ENCODE measurements at regions not wholly inside any gene's neighbourhood (a gene's known extent, or its start where the extent isn't known, plus 50 kb on each side); places are given as distances from the start of the nearest gene placed in this dataset.

DNA sequence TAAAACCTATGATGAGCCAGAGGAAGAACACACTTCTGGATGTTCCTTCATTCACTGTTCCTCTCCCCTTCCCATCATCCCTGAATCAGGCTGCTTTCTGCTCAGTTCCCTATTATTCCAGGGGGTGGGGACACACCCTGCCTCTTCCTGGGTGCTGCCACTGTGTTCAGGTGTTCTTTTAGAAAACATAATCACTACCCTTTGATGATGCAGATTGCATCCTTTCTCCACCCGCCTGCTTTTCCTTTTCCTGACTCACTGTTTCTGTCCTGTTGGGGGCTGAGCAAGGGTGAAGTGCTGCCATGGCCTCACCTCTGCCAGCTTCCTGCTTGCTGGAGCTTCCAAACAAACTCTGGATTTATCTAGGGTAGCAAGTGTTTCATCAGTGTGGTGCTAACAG lies 331.9 kb upstream of the GRIA1 start:
- no peak for ATAC-seq (ENCODE audit: low FRiP score in 2 of 2)
- no peak for TF ChIP-seq EP300 (IDR thresholded peaks at IDR 0.05)
- TF ChIP-seq, protein P1, sequence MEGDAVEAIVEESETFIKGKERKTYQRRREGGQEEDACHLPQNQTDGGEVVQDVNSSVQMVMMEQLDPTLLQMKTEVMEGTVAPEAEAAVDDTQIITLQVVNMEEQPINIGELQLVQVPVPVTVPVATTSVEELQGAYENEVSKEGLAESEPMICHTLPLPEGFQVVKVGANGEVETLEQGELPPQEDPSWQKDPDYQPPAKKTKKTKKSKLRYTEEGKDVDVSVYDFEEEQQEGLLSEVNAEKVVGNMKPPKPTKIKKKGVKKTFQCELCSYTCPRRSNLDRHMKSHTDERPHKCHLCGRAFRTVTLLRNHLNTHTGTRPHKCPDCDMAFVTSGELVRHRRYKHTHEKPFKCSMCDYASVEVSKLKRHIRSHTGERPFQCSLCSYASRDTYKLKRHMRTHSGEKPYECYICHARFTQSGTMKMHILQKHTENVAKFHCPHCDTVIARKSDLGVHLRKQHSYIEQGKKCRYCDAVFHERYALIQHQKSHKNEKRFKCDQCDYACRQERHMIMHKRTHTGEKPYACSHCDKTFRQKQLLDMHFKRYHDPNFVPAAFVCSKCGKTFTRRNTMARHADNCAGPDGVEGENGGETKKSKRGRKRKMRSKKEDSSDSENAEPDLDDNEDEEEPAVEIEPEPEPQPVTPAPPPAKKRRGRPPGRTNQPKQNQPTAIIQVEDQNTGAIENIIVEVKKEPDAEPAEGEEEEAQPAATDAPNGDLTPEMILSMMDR (IDR thresholded peaks at IDR 0.05) = no peak
- no peak for TF ChIP-seq POLR2A (IDR thresholded peaks at IDR 0.05)
- no peak for TF ChIP-seq POLR2AphosphoS5 (IDR thresholded peaks at IDR 0.05)
- Histone ChIP-seq H3K27ac (no peak overlapping the region), H3K4me1 (no peaks in the 10 kb centered on the region), H3K9me3 (no peaks in the 10 kb centered on the region), H3K27me3 (no peaks in the 10 kb centered on the region), H3K4me3 (no peak overlapping the region), H3K36me3 (no peaks in the 10 kb centered on the region)
- WGBS, 2 donors = 33 to 53% methylated on average over 1 of the region's 1 CpG
- DNase-seq = no peak

DNA sequence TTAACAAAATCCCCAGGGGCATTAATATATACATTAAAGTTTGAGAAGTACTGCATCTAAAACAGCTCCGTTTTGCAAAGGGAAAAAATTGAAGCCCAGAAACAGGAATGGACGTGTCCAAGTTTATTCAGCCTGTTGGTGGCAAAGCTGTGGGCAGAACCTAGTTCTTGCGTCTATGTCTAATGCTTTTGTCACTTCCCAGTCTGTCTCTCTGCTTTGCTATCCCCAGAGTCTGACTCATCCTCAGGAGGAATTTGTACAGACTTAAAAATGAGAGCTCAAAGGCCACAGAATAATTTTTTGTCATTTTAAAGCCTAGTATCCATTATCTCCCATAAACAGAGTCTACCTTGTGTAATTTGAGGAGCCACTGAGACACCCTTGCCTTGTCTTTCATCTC lies 330.9 kb upstream of the GRIA1 start:
- 48 to 52% methylated on average over 3 of the region's 3 CpGs for WGBS, 2 donors
- no peak for ATAC-seq (ENCODE audit: low FRiP score in 2 of 2)

DNA sequence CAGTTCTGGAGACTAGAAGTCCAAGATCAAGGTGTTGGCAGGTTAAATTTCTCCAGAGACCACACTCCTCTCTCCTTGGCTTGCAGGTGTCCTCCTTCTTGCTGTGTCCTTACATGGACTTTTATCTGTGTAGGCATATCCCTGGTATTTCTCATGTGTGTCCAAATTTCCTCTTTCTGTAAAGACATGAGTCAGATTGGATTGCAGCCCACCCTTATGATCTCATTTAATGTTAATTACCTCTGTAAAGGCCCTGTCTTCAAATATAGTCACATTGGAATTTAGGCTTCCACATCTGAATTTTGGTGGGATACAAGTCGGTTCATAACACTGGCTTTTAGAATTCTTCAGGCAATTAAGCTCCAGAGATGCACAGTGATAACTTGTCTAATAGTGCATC lies 322.2 kb upstream of the GRIA1 start:
- TF ChIP-seq POLR2A (IDR thresholded peaks at IDR 0.05) (no peak), EP300 (IDR thresholded peaks at IDR 0.05) (no peak), POLR2AphosphoS5 (IDR thresholded peaks at IDR 0.05) (no peak)
- TF ChIP-seq, protein P1 (IDR thresholded peaks at IDR 0.05) = no peak
- H3K27me3 ChIP-seq = no peaks in the 10 kb centered on the region
- H3K9me3 ChIP-seq = no peaks in the 10 kb centered on the region
- no peak for DNase-seq
- ATAC-seq (ENCODE audit: low FRiP score in 2 of 2) = no peak
- no peak overlapping the region for H3K4me3 ChIP-seq
- no peak overlapping the region for H3K27ac ChIP-seq
- WGBS, 2 donors = 87 to 94% methylated on average over 1 of the region's 1 CpG
- H3K4me1 ChIP-seq = no peaks in the 10 kb centered on the region
- no peaks in the 10 kb centered on the region for H3K36me3 ChIP-seq

More for the DNA sequence above, 330.9 kb upstream of the GRIA1 start:
- Histone ChIP-seq H3K27me3 (no peaks in the 10 kb centered on the region), H3K4me3 (no peak overlapping the region), H3K36me3 (no peaks in the 10 kb centered on the region), H3K4me1 (no peaks in the 10 kb centered on the region), H3K27ac (no peak overlapping the region), H3K9me3 (no peaks in the 10 kb centered on the region)
- TF ChIP-seq EP300 (IDR thresholded peaks at IDR 0.05) (no peak), POLR2AphosphoS5 (IDR thresholded peaks at IDR 0.05) (no peak), POLR2A (IDR thresholded peaks at IDR 0.05) (no peak)
- TF ChIP-seq, protein P1 (IDR thresholded peaks at IDR 0.05) = no peak
- no peak for DNase-seq

DNA sequence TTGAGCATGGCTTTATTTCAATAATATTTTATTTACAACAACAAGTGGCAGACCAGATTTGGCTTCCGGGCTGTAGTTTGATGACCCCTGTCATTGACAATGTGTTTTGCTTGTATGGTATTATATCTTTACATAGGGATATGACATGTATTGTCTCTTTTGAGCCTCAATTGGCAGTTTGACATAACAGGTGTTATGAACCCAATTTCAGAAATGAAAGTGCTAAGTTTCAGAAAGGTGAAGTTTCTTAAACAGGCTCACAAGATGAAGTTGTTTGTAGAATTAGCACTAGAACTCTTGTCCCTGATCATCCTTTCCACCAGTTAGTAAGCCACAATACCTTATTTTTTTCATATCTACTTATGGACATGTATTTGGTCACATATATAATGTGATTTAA lies 303.0 kb upstream of the GRIA1 start:
- DNase-seq (no peak), ATAC-seq (ENCODE audit: low FRiP score in 2 of 2) (no peak)
- no peaks in the 10 kb centered on the region for H3K36me3 ChIP-seq
- H3K27ac ChIP-seq = no peak overlapping the region
- H3K4me3 ChIP-seq = no peak overlapping the region
- TF ChIP-seq POLR2A (IDR thresholded peaks at IDR 0.05) (no peak), POLR2AphosphoS5 (IDR thresholded peaks at IDR 0.05) (no peak), EP300 (IDR thresholded peaks at IDR 0.05) (no peak)
- TF ChIP-seq, protein P1 (IDR thresholded peaks at IDR 0.05) = no peak
- WGBS, 2 donors = 87 to 88% methylated on average over 1 of the region's 1 CpG
- no peaks in the 10 kb centered on the region for H3K27me3 ChIP-seq
- H3K4me1 ChIP-seq = no peaks in the 10 kb centered on the region
- no peaks in the 10 kb centered on the region for H3K9me3 ChIP-seq

DNA sequence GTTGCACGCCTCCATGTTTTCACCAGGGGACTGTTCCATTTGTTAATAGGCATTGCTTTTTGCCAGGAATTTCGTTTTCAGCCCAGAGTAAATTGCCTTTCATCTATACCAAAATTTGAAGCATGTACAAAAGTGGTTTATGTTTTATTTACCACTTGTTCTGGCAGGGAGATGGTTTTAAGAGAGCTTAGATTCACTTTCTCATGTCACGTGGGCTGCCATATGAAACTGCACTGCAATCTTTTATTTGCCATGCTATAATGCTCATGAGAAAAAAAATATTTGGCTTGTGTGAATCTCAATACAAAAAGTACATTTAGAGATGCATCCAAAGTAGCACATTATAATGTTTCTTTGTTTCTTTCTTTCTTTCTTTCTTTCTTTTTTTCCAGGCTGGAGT lies 284.1 kb upstream of the GRIA1 start:
- no peaks in the 10 kb centered on the region for H3K9me3 ChIP-seq
- DNase-seq (no peak), ATAC-seq (ENCODE audit: low FRiP score in 2 of 2) (no peak)
- H3K27ac ChIP-seq = no peak overlapping the region
- no peaks in the 10 kb centered on the region for H3K27me3 ChIP-seq
- WGBS, 2 donors = 65 to 68% methylated on average over 3 of the region's 3 CpGs
- H3K4me3 ChIP-seq = no peak overlapping the region
- no peaks in the 10 kb centered on the region for H3K4me1 ChIP-seq
- TF ChIP-seq POLR2AphosphoS5 (IDR thresholded peaks at IDR 0.05) = no peak
- TF ChIP-seq, protein P1 (IDR thresholded peaks at IDR 0.05) = no peak
- no peak for TF ChIP-seq POLR2A (IDR thresholded peaks at IDR 0.05)
- TF ChIP-seq EP300 (IDR thresholded peaks at IDR 0.05) = no peak
- H3K36me3 ChIP-seq = no peaks in the 10 kb centered on the region

Data from upper lobe of left lung (tissue), 6 donors.